GM11168 (cell line): ENCODE measurements at regions not wholly inside any gene's neighbourhood (a gene's known extent, or its start where the extent isn't known, plus 50 kb on each side); places are given as distances from the start of the nearest gene placed in this dataset.

Experiments
- in situ Hi-C: fragments of 300-500 bp; cut with MboI; formaldehyde crosslinking; loops from one replicate; pipeline ENCODE4 v1.12.0; 2022; ENCODE audit warnings: low sequenced_read_pairs; ENCODE audit not compliant: unreplicated experiment

DNA sequence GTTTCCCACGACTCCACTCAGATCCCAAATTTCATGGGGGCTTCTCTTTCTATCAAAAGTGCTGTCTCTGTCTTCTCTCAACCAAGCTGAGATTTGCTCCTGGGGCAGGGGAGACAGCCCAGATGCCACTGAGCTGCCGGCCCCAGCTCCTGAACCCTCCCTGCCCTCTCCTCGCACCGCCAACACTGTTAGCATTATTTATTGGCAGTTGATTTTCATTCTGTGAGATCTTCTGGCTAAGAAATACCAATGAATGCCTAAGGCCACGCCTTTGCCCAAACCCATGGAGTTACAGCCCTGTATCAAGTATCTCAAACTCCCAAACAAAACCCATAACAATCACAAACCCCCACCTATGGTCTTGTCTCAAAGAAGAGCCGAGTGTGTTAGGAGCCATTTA lies 153.0 kb upstream of the TWIST2 start:
- in situ Hi-C loops, result no loop called here

DNA sequence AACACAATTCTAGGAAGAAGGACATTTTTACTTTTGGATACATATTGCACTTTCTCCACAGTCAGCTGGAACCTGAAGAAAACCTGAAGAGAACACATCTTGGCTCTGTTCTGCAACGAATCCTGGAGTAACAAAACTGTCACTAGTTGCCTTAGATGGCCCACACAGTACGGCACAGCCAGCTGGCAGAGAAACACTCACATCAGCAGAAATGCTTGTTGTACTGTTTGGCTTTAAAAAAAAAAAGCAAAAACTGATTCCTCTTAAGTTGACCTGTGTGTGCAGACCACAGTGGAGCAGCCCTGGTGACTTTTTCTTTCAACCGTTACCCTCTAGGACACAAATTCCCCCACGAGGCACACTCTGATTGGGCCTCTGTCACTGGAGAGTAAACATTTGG lies 152.3 kb upstream of the TWIST2 start:
- in situ Hi-C loops, result no loop called here

DNA sequence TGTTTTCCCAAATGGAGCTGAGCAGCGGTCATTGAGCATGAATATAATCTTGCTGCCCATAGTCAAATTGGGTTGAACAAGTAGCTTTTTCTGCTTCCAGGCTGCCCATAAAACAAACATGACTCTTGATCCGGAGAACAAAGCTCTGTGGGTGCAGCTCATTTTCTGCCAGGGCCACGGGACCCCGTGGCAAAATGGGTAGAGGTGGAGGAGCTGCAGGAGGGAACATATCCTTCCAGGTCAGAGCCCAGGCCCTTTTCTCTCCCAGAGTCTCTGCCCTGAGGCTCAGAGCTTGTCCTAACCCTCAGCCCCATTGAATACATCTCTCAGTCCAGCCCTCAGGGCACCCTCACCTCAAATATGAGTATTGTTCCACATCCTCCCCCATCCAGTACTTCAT lies 151.6 kb upstream of the TWIST2 start:
- in situ Hi-C loops, result no loop called here

DNA sequence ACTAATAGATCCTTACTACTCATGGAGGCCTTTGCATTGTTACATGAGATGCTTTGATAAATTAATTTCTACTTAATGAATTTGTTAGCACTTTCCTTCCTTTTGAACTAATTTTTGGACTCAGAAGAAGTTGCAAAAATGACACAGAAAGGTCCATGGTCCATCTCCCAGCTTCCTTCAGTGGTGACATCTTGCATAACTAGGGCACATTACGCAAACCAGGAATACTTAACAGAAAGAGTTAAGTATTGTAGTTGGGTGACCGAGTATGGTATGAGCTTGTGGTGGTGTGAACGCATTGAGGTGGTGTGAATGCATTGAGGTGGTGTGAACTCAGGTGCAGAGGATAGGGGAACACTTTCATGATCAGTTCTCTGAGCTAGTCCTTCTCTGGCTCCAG lies 151.1 kb upstream of the TWIST2 start:
- in situ Hi-C loops, result no loop called here

DNA sequence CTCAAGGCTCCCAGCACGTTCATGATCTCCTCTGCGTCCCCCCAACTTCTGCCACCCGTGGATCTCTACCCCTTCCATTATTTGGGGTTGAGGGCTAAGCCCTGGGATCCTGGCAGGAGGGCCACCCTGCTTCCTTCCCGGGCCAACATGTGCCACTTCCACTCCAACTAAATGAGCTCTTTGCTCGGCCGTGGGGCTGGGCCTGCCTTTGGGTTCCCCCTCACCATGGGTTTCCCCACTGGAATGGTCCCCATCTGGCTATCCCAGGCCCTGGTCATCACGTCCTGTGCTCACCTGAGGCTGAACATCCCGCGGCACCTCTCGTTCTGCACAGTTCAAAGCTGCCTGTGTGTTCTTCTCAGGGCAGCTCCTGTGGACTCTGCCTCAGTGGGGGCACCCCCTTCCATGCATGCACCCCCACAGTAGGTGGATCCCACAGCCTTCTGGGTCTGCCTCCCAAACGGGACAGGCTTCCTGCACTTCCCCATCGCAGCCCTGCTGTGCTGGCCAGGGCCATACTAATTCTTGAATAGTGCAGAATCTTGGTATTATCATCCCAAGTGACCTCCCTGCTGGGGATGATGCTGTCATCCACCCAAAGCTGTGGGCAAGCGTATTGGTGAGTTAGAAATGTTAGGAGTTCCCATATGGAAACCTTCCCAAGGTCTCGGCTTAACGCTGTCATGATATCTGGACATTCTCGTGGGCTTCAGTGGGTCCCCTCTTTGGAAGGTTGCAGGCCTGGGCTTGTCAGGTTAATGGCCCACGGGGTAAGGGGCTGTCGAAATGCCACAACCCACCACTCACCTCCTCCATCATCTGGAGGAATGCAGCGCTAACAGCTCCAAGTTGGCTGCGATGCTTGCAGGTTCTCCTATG lies 150.5 kb upstream of the TWIST2 start:
- in situ Hi-C loops, result no loop called here

DNA sequence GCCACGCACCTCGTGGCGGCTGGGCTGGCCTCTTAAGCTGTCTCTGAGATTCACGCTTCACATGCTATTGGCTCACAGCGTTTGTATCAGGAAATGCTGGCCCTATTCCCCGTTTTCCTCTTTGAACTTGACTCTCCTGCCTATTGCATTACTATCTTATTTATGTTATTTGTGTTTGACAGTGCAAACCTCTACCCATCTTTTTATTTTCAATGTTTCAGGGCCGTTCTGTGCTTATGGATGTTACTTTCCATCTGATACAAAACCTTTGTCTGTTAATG lies 149.9 kb upstream of the TWIST2 start:
- in situ Hi-C loops, result no loop called here

DNA sequence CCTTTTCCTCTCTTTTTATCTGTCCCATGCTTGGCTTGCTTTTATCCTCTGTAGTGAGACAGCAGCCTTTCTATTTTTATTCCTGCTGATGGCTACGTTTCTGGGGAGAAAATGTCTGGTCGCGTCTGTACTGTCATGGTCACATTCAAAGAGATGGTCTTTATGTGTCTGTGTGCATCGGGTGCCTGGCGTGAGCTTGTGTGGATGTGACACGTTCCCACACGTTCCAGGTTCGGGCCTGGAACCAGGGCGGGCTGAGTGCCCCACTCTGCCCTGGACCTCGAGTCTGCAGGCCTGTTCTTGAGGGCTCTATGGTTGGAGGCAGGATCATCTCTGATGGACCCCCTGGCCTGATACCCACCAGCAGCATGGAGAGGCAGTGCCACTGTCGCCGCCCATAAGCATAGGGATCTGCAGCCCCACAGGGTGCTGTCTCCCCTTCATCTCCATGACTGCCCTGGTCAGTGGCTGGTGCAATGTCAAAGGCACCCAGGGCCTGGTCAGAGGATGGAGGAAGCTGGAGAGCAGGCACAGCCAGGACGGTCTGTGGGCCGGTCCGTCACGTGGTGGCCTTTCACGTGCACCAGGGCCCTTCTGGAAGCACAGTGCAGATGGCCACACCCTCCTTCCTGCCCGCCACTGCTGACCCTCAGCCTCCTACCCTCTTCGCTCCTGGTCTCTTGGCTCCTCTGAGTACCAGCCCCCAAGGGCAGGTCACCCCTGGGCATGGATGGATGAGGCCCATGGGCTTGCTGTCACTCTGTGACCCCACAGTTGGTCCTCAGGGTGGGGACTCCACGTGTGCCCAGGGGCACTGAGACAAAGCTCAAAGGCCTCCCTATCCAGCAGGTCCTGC lies 149.2 kb upstream of the TWIST2 start:
- in situ Hi-C loops, result no loop called here

DNA sequence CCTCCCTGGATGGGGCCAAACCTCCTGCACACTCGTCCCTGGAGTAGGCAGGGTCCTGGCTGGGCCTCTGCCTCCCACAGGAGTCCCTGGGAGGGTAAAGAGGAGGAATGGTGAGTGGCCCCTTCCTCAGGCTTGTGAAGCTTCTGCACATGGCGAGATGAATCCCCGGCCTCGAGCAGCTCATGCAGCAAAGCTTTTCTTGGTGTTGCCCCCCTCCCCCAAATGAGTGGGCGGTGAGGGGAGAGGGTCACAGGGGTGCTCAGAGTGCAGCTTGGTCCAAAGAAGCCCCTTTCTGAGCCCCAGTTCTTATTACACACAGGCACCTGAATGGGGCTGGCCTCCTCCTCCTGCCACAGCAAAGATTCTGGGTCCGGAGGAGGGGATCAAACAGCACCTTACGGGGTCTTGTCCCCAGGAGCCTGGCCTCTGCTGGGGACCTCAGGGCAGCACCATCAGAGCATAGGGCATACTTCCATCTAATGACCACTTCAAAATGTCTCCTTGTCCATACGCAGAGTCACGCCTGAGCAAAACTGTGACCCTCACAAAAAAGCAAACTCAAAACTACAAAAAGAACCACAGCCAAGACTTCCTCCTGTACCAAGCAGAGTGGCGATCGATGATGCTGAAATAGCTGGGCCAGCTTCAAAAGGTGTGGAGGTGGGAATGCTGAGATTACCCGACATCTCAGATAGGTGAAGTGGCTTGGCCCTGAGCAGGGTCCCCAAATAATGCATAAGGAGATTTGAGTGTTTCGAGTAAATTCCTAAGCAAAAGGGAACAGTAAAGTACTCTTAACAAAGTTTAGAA lies 148.4 kb upstream of the TWIST2 start:
- in situ Hi-C loops, result no loop called here

DNA sequence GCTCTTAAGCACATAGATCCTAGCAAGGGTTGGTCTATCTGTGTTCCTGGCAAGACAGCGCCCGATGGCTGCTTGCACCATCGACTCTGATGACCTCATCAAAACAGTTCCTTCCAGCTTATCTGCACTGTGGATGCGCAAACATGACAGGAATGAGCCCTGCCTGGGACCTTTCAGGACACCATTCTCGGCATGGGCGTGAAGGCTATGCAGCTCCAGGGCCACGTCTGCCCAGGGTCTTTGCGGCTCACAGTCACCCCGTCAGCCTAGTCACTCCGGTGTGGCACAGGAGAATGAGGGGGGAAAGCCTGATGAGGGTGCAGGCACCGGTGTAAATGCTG lies 147.8 kb upstream of the TWIST2 start:
- in situ Hi-C loops, result no loop called here

DNA sequence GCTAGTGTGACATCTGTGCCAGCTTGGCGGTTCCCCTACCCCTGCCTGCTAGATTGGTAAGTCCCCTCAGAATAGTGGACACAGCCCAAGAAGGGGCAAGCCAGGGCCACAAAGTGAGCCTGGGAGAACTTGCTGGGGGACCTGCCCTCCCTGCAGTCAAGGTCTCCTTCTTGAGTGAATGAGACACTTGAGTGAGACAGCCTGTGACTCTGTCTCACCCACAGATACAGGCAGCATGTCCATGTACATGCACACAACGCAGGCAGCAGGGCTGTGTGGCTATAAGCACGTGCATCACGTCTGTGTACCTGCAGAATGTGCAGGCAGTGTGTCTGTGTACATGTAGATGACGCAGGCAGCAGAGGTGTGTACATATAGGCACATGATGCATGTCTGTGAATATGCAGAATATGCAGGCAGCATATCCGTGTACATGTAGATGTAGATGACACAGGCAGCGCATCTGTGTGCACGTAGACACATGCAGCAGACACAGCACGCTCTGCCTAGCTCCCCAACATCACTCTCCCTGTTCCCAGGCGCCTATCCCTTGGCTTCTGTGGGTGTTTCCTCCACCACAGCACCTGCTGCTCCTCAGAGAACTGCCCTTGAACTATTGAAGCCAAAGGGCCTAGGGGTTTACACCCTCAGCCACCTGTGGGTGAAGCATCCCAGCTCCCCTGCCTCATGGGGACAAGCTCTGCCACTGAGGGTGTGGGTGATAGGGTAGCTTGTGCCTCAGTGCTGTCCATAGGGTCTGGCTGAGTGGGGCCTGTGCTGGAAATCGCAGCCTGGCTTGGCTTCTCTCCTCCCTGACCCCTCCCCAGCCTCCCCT lies 147.2 kb upstream of the TWIST2 start:
- in situ Hi-C loops, result no loop called here

DNA sequence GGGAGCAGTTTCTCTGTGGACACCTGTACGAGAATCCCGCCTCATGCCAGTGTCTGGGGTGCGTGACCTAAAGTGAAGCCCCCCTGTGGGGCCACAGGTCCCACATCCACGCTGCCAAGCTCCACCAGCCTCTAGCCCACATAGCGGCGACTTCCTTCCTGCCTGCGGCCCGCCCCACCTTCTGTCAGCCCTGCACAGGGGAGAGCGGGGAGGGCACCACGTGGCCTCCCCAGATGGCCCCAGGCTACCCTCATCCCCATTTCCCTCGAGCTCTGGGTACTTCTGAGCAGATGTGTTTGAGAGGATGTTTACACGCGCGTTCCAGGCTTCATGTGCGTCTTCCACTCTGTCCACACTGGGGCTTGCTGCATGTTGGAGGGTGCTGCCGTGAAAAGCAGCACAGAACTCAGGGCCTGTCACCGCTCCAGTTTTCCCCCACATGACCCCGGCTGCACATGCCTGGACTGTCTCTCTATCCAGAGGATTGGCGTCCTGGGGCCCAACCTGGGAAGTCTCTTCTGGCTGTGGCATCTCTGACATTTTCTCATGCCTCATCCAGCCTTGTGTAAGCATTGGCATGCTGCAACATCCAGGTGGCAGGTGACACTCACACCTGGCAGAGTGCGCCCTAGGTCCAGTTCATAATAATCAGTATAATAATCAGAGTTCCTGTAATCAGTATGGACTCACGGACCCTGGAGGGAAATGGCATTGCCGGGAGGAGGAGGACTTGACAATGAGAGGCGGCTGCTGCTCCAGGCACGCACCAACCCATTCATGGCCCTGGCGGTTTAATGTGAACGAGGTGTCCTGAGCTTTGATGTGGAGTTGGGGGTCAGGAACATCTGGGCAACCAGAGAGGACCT lies 146.3 kb upstream of the TWIST2 start:
- in situ Hi-C loops, result no loop called here

DNA sequence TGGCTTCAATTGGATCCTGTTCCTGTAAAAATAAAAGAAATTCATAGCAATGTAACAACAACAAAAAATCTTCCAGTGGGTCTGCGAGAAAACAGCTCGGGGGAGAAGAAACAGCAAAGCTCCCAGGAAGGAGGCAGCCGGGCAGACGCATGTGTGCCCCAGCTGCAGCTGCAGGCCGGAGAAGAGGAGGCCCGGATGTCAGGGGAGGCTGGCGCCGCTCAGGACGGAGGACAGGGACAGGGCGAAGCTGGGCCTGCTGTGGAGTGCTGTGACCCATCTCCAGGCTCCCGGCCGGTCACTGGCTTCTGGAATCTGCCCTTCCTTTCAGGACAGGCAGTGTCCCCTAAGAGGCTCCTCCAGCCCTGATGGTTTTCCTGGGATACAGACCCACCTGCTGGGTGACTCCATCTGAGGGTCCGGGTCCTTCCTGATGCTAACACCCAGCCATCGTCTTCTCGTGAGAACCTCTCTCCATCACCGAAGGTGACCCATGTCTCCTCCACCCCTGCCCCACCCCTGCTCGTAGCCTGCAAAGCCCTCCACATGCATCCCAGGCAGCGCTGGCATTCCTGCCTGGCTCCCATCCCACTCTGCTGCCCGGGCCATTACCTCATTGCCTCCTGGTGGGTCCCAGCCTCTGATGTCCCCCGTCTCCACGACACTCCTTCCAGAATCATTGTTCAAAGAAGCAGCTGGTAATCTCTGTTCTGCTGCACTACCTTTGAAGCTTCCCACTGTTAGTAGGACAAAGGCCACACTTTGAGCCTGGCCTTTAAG lies 145.4 kb upstream of the TWIST2 start:
- in situ Hi-C loops, result no loop called here

DNA sequence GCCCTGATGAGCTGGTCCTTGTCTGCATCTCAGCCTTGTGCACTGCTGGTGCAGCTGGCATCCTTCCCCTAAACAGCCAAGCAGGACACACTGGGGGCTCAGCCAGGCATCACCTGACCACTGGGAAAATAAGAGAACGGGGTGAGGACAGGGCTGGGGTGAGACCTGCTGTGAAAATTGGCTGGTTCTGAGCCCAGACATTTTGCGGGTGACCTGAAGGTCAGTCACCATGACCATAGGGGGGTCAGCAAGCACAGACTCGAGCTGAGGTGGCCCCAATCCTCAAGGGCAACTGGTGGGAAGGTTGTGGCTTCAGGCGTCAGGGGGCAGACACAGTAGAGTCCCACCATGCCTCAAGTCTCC lies 144.9 kb upstream of the TWIST2 start:
- in situ Hi-C loops, result no loop called here

DNA sequence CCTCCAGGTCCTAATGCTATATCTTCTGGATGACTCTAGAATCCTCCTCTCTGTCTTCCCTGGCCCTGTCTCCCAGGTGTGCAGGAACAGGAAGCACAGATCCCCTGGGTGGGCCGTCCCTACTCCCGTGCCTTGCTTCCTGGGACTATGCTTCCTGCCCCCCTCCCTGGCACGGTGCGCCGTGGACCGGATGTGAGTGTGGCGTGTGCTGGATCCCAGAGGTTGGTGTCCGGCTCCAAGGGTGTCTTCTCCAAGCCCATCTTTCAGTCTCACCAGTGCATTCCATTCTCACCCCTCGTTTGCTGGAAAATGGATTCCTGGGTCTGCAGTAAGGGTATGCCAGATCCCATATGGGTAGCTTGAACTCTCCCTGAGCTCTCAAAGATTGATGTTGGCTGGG lies 144.4 kb upstream of the TWIST2 start:
- in situ Hi-C loops, result no loop called here

DNA sequence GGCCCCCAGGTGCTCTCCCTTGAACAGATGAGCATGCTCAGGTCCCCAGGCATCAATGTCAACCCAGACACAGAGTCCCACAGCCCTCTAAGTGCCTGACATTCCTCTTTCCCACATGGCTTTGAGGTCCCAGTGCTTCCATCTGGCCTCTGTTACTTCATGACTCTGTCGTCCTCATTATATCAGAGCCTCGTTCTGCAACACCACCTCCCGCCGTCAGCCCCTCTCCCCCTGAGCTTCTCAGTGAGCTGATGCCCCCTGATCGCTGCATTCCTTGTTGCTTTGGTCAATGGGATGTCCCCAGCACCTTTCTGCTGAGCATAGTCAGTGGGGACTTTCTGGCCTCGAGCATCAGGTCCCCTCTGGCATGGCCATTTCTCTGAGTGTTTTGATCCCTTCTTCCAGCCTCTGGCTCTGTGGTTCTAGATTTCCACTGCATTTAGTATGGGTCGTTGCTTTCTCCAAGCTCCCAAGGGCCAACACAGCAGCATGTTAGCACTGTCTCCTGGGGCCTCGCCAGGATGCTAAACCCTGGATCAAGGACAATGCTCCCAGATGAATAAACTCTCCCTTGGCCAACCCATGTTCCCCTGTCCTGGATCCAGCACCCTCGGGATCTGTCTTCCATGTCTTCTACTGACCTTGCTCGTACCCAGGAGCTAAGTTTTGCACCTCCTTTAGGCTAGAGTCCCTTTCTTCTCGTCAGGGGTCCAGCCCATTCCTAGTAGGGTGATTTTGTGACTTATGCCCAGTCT lies 143.2 kb upstream of the TWIST2 start:
- in situ Hi-C loops, result no loop called here

DNA sequence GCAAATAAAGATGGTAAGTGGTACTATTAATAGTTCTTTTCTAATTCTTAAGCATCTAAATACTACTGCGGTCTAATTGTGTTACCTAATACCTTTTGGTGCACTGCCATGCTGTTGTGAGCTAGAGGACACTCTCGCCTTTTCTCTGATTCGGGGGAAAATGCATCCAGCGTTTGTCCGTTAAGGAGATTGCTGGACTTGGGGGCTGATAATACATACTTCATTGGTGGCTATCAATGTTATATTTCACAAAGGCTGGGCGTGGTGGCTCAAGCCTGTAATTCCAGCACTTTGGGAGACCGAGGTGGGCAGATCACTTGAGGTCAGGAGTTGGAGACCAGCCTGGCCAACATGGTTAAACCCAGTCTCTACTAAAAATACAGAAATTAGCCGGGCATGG lies 141.7 kb upstream of the TWIST2 start:
- in situ Hi-C loops, result no loop called here

DNA sequence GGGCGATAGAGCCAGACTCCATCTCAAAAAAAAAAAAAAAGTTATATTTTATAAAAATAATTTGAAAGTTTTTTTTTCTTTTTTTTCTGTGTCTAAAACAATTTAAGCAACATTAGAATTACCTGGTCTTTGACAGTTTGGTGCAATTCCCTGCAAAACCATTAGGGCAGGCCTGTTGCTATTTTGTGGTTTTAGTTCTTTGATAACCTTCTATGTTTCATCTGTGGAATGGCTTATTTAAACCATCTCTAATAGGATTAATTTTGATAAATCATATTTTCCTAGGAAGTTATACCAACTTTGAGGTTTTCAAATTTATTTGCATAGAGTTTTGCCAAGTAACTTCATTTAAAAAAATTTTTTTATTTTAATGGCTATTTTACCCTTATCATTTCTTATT lies 141.2 kb upstream of the TWIST2 start:
- in situ Hi-C loops, result no loop called here
